B cell (primary cell): ENCODE measurements at regions not wholly inside any gene's neighbourhood (a gene's known extent, or its start where the extent isn't known, plus 50 kb on each side); places are given as distances from the start of the nearest gene placed in this dataset.

Experiments
- ATAC-seq: fragments of 200-7000 bp; cut with Tn5 transposase; one replicate; pipeline ENCODE4 v1.10.0; 2021; ENCODE audit warnings: low read depth, mild to moderate bottlenecking, moderate number of reproducible peaks, moderate library complexity
- CTCF ChIA-PET: fragments of 350-600 bp; sonication (Branson Sonifier 250); formaldehyde crosslinking; loops from one replicate; lab custom pipeline; 2021; ENCODE audit warnings: antibody characterized with exemption, inconsistent platforms; lab: Charles Lee
- POLR2A ChIA-PET: fragments of 350-600 bp; sonication (Branson Sonifier 250); formaldehyde crosslinking; loops from one replicate; lab custom pipeline; 2021; ENCODE audit warnings: antibody characterized with exemption; lab: Charles Lee
- DNase-seq: peaks from one replicate; pipeline ENCODE4 v3.0.0; 2013
- H2AFZ ChIP-seq: 2 replicates; pipeline ENCODE4 v1.6.1; 2012; ENCODE audit warnings: mild to moderate bottlenecking, low read depth, low read length; ENCODE audit not compliant: insufficient read depth, poor library complexity, severe bottlenecking
- H3K27ac ChIP-seq, 2 donors: 1 replicate in 1 of 2; 2 replicates in 1 of 2; pipeline ENCODE4 v1.5.1; 2012 to 2013; ENCODE audit warnings: low read length in 2 of 2, mild to moderate bottlenecking in 2 of 2, moderate library complexity in 1 of 2
- H3K27me3 ChIP-seq, 4 experiments: fragments of 200-600 bp in 1 of 4; sonication (generic) in 1 of 4; replicated peaks in 1 of 4; 1 replicate in 2 of 4; 2 replicates in 2 of 4; pipeline versions ENCODE4 v1.6.1 to v1.7.0; 2013 to 2016; ENCODE audit warnings: low read length in 3 of 4, mild to moderate bottlenecking in 2 of 4, mixed read lengths in 1 of 4, moderate library complexity in 1 of 4; ENCODE audit not compliant: insufficient read depth in 4 of 4, control insufficient read depth in 3 of 4; ENCODE audit errors: control extremely low read depth in 1 of 4
- H3K36me3 ChIP-seq, 2 experiments: replicated peaks in 1 of 2; 1 replicate in 1 of 2; 2 replicates in 1 of 2; pipeline versions ENCODE4 v1.6.1 to v1.7.1; 2013; ENCODE audit warnings: low read length in 1 of 2; ENCODE audit not compliant: insufficient read depth in 2 of 2, control insufficient read depth in 1 of 2; ENCODE audit errors: control extremely low read depth in 1 of 2, extremely low read depth in 1 of 2
- H3K4me1 ChIP-seq, 2 donors: fragments of 200-600 bp in 1 of 2; sonication (generic) in 1 of 2; 1 replicate in 1 of 2; 2 replicates in 1 of 2; pipeline versions ENCODE4 v1.5.1 to v1.6.1; 2013 to 2017; ENCODE audit warnings: low read length in 2 of 2; ENCODE audit not compliant: control insufficient read depth in 2 of 2, insufficient read depth in 2 of 2
- H3K4me2 ChIP-seq: replicated peaks from 2 replicates; pipeline ENCODE3; 2012; ENCODE audit warnings: mild to moderate bottlenecking, low read depth, low read length; ENCODE audit not compliant: poor library complexity, severe bottlenecking
- H3K4me3 ChIP-seq, 5 experiments: fragments of 200-600 bp in 1 of 5; sonication (generic) in 1 of 5; 1 replicate in 3 of 5; 2 replicates in 2 of 5; pipeline versions ENCODE4 v1.5.1 to v1.7.0; 2011 to 2016; ENCODE audit warnings: low read length in 4 of 5, mild to moderate bottlenecking in 4 of 5, low read depth in 2 of 5, control low read depth in 1 of 5, moderate library complexity in 1 of 5; ENCODE audit not compliant: insufficient read depth in 1 of 5; ENCODE audit errors: control extremely low read depth in 1 of 5, extremely low read depth in 1 of 5
- H3K79me2 ChIP-seq: fragments of 200-600 bp; sonication (generic); one replicate; pipeline ENCODE4 v1.6.0; 2016; ENCODE audit warnings: low read length; ENCODE audit not compliant: control insufficient read depth, insufficient read depth
- H3K9ac ChIP-seq: fragments of 200-600 bp; sonication (generic); 2 replicates; pipeline ENCODE4 v1.6.1; 2017; ENCODE audit warnings: mild to moderate bottlenecking, low read length, moderate library complexity
- H3K9me3 ChIP-seq, 3 donors: one replicate each; pipeline versions ENCODE4 v1.6.1 to v1.7.1; 2013; ENCODE audit warnings: low read length in 2 of 3; ENCODE audit not compliant: control insufficient read depth in 2 of 3, insufficient read depth in 1 of 3; ENCODE audit errors: control extremely low read depth in 1 of 3
- H4K20me1 ChIP-seq: 2 replicates; pipeline ENCODE4 v1.6.0; 2012; ENCODE audit warnings: mild to moderate bottlenecking, low read length; ENCODE audit not compliant: insufficient read depth, control insufficient read depth, poor library complexity, severe bottlenecking
- H3K27ac Mint-ChIP-seq: one replicate; pipeline ENCODE4 v1.8.0; 2021; ENCODE audit warnings: mixed read lengths
- H3K27me3 Mint-ChIP-seq: one replicate; pipeline ENCODE4 v1.8.0; 2021; ENCODE audit warnings: mixed read lengths
- H3K4me1 Mint-ChIP-seq: one replicate; pipeline ENCODE4 v1.8.0; 2021; ENCODE audit warnings: mixed read lengths
- H3K4me3 Mint-ChIP-seq: one replicate; pipeline ENCODE4 v1.8.0; 2021; ENCODE audit warnings: mixed read lengths
- H3K9me3 Mint-ChIP-seq: one replicate; pipeline ENCODE4 v1.8.0; 2022; ENCODE audit warnings: mixed read lengths; ENCODE audit not compliant: insufficient read depth
- CTCF ChIP-seq: fragments of 200-600 bp; IDR thresholded peaks from one replicate; pipeline ENCODE4 v1.8.0; 2022; ENCODE audit warnings: antibody characterized with exemption, mild to moderate bottlenecking
- EZH2 ChIP-seq: IDR thresholded peaks from 2 replicates; pipeline ENCODE4 v1.6.1; 2012; ENCODE audit warnings: borderline replicate concordance, low read depth, mild to moderate bottlenecking, moderate library complexity, low read length; ENCODE audit not compliant: insufficient read depth, poor library complexity, severe bottlenecking
- WGBS: methylation state at CpG from one replicate; pipeline ENCODE4 v1.1.5; 2013; ENCODE audit warnings: missing lambda C conversion rate; ENCODE audit not compliant: insufficient coverage; 5-methylcytosine and 5-hydroxymethylcytosine counted together
- intact Hi-C: fragments of 100-400 bp; cut with micrococcal nuclease; formaldehyde crosslinking; loops from one replicate; pipeline ENCODE4 v1.10.0; 2022

GRCh38 chr1:87666681-87667080 is 338.0 kb downstream of the LMO4 start:
- no peak overlapping the region for H3K4me3 Mint-ChIP-seq
- H3K27ac Mint-ChIP-seq, result no peak overlapping the region
- POLR2A ChIA-PET, result no interaction called here
- H3K36me3 ChIP-seq, result no peaks in the 10 kb centered on the region
- no peak overlapping the region for H3K4me2 ChIP-seq
- no peak overlapping the region for H2AFZ ChIP-seq
- DNase-seq (no peak), ATAC-seq (no peak)
- WGBS, result 100% methylated on average over 1 of the region's 2 CpGs
- TF ChIP-seq CTCF (no peak), EZH2 (no peak)
- no peaks in the 10 kb centered on the region for H3K9me3 ChIP-seq
- CTCF ChIA-PET, result no interaction called here
- H3K4me1 Mint-ChIP-seq, result no peaks in the 10 kb centered on the region
- no peak overlapping the region for H3K4me3 ChIP-seq
- intact Hi-C loops, result no loop called here
- H3K27me3 Mint-ChIP-seq, result peaks cover 4% of the 10 kb centered on the region
- H3K79me2 ChIP-seq, result no peaks in the 10 kb centered on the region
- peaks cover 3% of the 10 kb centered on the region for H3K9me3 Mint-ChIP-seq
- H3K4me1 ChIP-seq, result no peaks in the 10 kb centered on the region
- no peaks in the 10 kb centered on the region for H3K27me3 ChIP-seq
- no peaks in the 10 kb centered on the region for H4K20me1 ChIP-seq
- H3K9ac ChIP-seq, result no peak overlapping the region
- H3K27ac ChIP-seq, result no peak overlapping the region

GRCh38 chr1:87669674-87670073 is 341.0 kb downstream of the LMO4 start:
- no CpG with 5 or more reads among the region's 1 CpG for WGBS
- no peak overlapping the region for H3K4me3 Mint-ChIP-seq
- CTCF ChIA-PET, result no interaction called here

More at GRCh38 chr1:87669674-87670073, 341.0 kb downstream of the LMO4 start:
- intact Hi-C loops, result no loop called here
- Histone ChIP-seq H3K79me2 (no peaks in the 10 kb centered on the region), H3K27ac (no peak overlapping the region), H3K9ac (no peak overlapping the region), H3K27me3 (no peaks in the 10 kb centered on the region), H4K20me1 (no peaks in the 10 kb centered on the region), H3K36me3 (no peaks in the 10 kb centered on the region), H3K9me3 (no peaks in the 10 kb centered on the region), H3K4me1 (no peaks in the 10 kb centered on the region), H3K4me3 (no peak overlapping the region), H2AFZ (no peak overlapping the region), H3K4me2 (no peak overlapping the region)
- H3K27me3 Mint-ChIP-seq, result no peaks in the 10 kb centered on the region
- POLR2A ChIA-PET, result no interaction called here
- DNase-seq (no peak), ATAC-seq (no peak)
- H3K4me1 Mint-ChIP-seq, result no peaks in the 10 kb centered on the region
- H3K27ac Mint-ChIP-seq, result no peak overlapping the region
- TF ChIP-seq EZH2, result no peak
- TF ChIP-seq CTCF, result no peak
- H3K9me3 Mint-ChIP-seq, result no peaks in the 10 kb centered on the region
